ENCODE measurements at regions not wholly inside any gene's neighbourhood (a gene's known extent, or its start where the extent isn't known, plus 50 kb on each side); places are given as distances from the start of the nearest gene placed in this dataset.

GRCh38 chr15:29355477-29355876 lies 85.9 kb upstream of the NSMCE3 start:
- no peak for TF ChIP-seq CTCF (IDR thresholded peaks at IDR 0.05)
- no peak for TF ChIP-seq POLR2A (IDR thresholded peaks at IDR 0.05)
